Renal cortical epithelial cell (primary cell): ENCODE measurements at regions not wholly inside any gene's neighbourhood (a gene's known extent, or its start where the extent isn't known, plus 50 kb on each side); places are given as distances from the start of the nearest gene placed in this dataset.

Experiments
- DNase-seq: peaks from one replicate; pipeline ENCODE4 v3.0.0-alpha.2; 2011; ENCODE audit warnings: low read depth

DNA sequence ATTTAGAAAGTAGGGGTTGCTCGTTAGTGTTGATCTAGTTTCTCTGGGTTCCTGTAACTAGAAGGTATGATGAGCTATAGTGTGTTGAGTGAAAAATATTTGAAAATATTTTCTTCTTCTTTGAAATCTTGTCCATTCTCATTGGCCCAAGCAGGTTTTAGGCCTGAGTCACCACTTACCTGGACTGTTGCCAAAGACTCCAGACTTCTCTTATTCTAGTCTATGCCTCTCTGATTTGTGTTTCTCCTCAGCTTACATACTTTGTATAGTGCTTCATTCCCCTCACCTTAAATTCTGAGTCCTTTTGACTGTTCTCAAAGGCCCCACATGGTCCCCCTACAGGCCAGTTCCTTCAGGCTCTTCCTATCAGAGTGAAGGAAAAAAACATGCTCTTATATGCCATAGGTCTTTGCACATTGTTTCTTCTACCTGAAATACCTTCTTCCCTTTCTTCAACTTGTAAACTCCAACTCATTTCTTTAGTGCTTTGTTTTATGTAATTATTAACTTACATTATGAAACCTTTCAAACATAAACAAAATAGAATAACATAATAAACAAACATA is 258.2 kb downstream of the PPP1R2C start:
- peak; percentile 36 for DNase-seq

- DNase-seq, result no peak
Measured at GRCh38 chrX:42515939-42516338, 262.0 kb downstream of the PPP1R2C start.

- no peak for DNase-seq
Measured at GRCh38 chrX:42505016-42505415, 272.9 kb downstream of the PPP1R2C start.

- no peak for DNase-seq
Measured at GRCh38 chrX:42499620-42500019, 278.3 kb downstream of the PPP1R2C start.

GRCh38 chrX:42497356-42497755 is 280.6 kb downstream of the PPP1R2C start:
- DNase-seq, result no peak

- DNase-seq, result peak; percentile 72
Measured at GRCh38 chrX:42496239-42496638, 281.7 kb downstream of the PPP1R2C start.

- DNase-seq, result peak; percentile 58
Measured at GRCh38 chrX:42495139-42495538, 282.8 kb downstream of the PPP1R2C start.

DNA sequence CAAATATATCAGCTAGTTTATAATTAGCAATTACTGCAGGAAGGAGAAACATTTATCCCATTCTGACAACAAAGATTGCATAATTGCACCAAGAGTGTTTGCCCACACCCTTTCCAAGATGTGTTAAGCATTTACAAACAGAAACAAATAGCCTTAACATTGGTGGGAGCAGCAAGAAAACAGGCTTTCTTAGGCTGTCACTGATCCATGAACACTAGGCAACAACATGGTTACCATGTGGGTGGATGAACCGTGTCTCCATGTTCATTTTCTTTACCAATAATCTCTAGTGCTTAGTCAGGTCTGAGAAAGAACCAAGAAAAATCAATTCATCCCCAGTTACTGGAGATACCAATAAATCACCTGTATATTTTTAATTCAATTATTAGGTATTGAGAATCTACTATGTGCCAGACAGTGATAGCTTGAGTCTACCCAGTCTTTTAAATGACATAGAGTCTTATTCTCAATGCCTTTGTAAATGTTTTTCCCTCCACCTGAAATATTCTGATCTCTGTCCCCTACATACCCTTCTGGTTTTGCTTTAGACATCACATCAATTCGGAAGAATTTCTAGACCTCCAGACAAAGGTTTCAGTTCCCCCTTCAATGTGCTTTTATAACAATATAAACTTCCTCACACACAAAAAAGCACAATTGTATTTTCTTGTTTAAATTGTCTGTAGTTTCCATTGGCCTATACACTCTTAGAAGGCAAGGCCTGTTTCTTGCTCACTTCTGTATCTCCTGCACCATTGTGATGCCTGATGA is 286.6 kb downstream of the PPP1R2C start:
- peak; percentile 81 for DNase-seq

DNA sequence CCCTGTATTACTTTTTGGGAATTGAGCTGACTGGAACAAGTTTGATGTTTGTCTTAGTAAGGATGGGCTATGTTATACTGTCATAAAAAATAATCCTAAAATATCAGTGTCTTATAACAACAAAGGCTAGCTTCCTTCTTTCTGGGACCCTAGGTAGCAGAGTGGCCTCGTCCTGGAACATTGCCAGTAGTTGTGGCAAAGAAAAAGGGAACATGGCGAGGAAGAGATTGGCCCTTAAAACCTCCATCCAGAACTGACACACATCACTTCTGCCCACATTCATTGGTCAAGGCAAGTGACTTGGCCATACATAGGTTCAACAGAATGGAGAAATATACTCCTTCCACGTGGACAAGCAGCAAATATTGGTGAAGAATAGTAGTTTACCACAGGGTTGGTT is 287.9 kb downstream of the PPP1R2C start:
- no peak for DNase-seq

DNA sequence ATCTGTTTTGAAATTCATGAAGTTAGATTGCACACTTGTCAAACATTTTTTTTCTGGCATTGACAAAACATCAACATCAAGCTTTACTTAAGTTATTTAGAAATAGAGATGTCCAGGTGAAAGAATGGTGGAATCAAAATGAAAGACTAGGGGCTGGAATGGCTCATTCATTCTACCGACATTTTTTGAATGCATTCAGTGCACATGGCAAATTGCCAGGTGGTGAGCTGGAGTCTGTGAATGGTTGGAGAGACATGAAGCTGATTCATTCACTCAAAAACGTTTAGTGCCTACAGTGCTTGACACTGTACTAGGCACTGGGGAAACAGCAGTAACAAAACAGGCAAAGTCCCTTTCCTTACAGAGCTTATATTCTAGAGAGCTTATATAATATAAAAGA is 292.4 kb downstream of the PPP1R2C start:
- DNase-seq, result peak; percentile 58

DNA sequence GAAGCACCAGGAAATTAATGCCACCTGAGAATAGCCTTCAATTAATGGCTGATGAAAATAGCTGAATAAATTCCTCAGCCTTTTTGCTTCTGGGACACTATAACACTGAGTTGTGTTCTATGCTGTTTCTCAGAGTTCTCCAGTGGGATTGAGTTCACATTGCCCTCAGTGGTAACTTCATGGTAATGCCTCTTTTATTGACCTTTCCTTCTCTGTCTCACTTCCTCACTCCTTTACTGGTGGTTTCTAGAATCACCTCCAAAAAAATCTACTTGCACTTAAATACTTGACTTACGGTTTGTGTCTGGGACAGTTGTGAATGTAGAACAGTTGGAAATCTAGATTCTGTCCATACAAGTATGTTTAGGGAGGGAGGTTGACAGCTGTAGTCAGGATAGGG is 293.7 kb downstream of the PPP1R2C start:
- DNase-seq, result no peak

- no peak for DNase-seq
Measured at GRCh38 chrX:42477396-42477795, 300.6 kb downstream of the PPP1R2C start.

DNA sequence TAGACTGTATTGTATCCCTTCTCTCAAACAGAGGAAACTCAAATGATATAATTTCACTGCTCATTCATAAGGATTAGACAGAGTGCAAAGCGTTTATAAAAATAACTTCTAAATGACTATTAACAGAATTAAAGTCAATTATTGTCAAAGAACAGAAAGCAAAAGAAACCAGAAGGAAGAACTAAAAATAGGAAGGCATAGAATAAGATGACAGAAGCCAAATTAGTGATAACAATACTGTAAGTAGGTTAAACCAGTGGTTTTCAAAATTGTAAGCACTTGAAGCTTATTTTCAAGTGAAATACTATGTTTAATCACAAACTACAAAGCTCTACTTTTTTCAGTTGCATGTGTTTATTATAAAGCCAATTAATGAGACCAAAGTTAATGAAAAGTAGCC is 305.2 kb downstream of the PPP1R2C start:
- no peak for DNase-seq

GRCh38 chrX:42466332-42467046 is 311.5 kb downstream of the PPP1R2C start:
- DNase-seq, result peak; percentile 53

GRCh38 chrX:42465821-42466220 is 312.1 kb downstream of the PPP1R2C start:
- DNase-seq, result no peak

GRCh38 chrX:42463706-42464490 is 314.1 kb downstream of the PPP1R2C start:
- no peak for DNase-seq

- DNase-seq, result no peak
Measured at GRCh38 chrX:42462917-42463316, 315.0 kb downstream of the PPP1R2C start.

GRCh38 chrX:42460706-42461105 is 317.3 kb downstream of the PPP1R2C start:
- no peak for DNase-seq

- DNase-seq, result no peak
Measured at GRCh38 chrX:42459735-42460134, 318.2 kb downstream of the PPP1R2C start.

GRCh38 chrX:42456176-42456700 is 321.7 kb downstream of the PPP1R2C start:
- DNase-seq, result peak; percentile 1

- DNase-seq, result no peak
Measured at GRCh38 chrX:42450228-42450627, 327.7 kb downstream of the PPP1R2C start.

GRCh38 chrX:42443267-42443666 is 334.7 kb downstream of the PPP1R2C start:
- no peak for DNase-seq
